GM23248 (cell line): ENCODE measurements at regions not wholly inside any gene's neighbourhood (a gene's known extent, or its start where the extent isn't known, plus 50 kb on each side); places are given as distances from the start of the nearest gene placed in this dataset.
A peak's percentile ranks its signal among the peaks of the same experiment; 100 is the strongest.

Experiments
- DNase-seq: peaks from one replicate; pipeline ENCODE4 v3.0.0-alpha.2; 2015
- H2AFZ ChIP-seq: fragments of 200-600 bp; sonication (generic); 2 replicates; pipeline ENCODE4 v1.6.1; 2016; ENCODE audit warnings: antibody characterized with exemption
- H3F3A ChIP-seq: fragments of 200-600 bp; sonication (generic); 2 replicates; pipeline ENCODE4 v1.6.1; 2016; ENCODE audit warnings: mild to moderate bottlenecking, antibody characterized with exemption, mixed run types; ENCODE audit not compliant: insufficient read depth
- H3K27ac ChIP-seq: fragments of 200-600 bp; sonication (generic); 2 replicates; pipeline ENCODE4 v1.5.1; 2016; ENCODE audit warnings: mild to moderate bottlenecking
- H3K27me3 ChIP-seq: fragments of 200-600 bp; sonication (generic); replicated peaks from 2 replicates; pipeline ENCODE4 v1.6.1; 2016; ENCODE audit warnings: mild to moderate bottlenecking; ENCODE audit not compliant: insufficient read depth
- H3K36me3 ChIP-seq: fragments of 200-600 bp; sonication (generic); 2 replicates; pipeline ENCODE4 v1.6.1; 2016; ENCODE audit warnings: low read depth, mild to moderate bottlenecking
- H3K4me1 ChIP-seq: fragments of 200-600 bp; sonication (generic); 2 replicates; pipeline ENCODE4 v1.6.1; 2016; ENCODE audit warnings: mild to moderate bottlenecking; ENCODE audit not compliant: insufficient read depth
- H3K4me2 ChIP-seq: fragments of 200-600 bp; sonication (generic); one replicate; pipeline ENCODE4 v1.6.1; 2016; ENCODE audit warnings: mild to moderate bottlenecking; ENCODE audit not compliant: unreplicated experiment
- H3K4me3 ChIP-seq: fragments of 200-600 bp; sonication (generic); 2 replicates; pipeline ENCODE4 v1.5.1; 2016; ENCODE audit warnings: mild to moderate bottlenecking
- H3K79me2 ChIP-seq: fragments of 200-600 bp; sonication (generic); 2 replicates; pipeline ENCODE4 v1.6.1; 2016; ENCODE audit warnings: mild to moderate bottlenecking; ENCODE audit not compliant: insufficient read depth
- H3K9ac ChIP-seq: fragments of 200-600 bp; sonication (generic); 2 replicates; pipeline ENCODE4 v1.6.1; 2016; ENCODE audit warnings: mild to moderate bottlenecking
- H3K9me2 ChIP-seq: fragments of 200-600 bp; sonication (generic); 2 replicates; pipeline ENCODE4 v1.6.1; 2016; ENCODE audit warnings: mixed run types, mild to moderate bottlenecking, moderate library complexity; ENCODE audit not compliant: insufficient read depth
- H3K9me3 ChIP-seq: fragments of 200-600 bp; sonication (generic); one replicate; pipeline ENCODE4 v1.6.1; 2017; ENCODE audit warnings: low read depth
- H4K20me1 ChIP-seq: fragments of 200-600 bp; sonication (generic); 2 replicates; pipeline ENCODE4 v1.6.0; 2016; ENCODE audit not compliant: insufficient read depth
- EZH2 ChIP-seq: fragments of 200-600 bp; sonication (generic); IDR thresholded peaks from 2 replicates; pipeline ENCODE4 v1.6.1; 2018; ENCODE audit warnings: antibody characterized with exemption, mild to moderate bottlenecking; ENCODE audit not compliant: insufficient read depth, poor library complexity, severe bottlenecking
- EZH2phosphoT487 ChIP-seq: fragments of 200-600 bp; sonication (generic); IDR thresholded peaks from 2 replicates; pipeline ENCODE4 v1.6.1; 2018; ENCODE audit warnings: antibody characterized with exemption, moderate library complexity, mild to moderate bottlenecking, low read depth; ENCODE audit not compliant: insufficient read depth
- WGBS, 2 experiments: methylation state at CpG; one replicate each; pipeline ENCODE4 v1.1.6; 2015 to 2017; ENCODE audit warnings: low lambda C conversion rate in 2 of 2, low coverage in 1 of 2; ENCODE audit errors: missing lambda C conversion rate in 2 of 2; 5-methylcytosine and 5-hydroxymethylcytosine counted together
- in situ Hi-C: fragments of 300-500 bp; cut with MboI; formaldehyde crosslinking; loops from 2 replicates; pipeline ENCODE4 v1.15.0; 2020

DNA sequence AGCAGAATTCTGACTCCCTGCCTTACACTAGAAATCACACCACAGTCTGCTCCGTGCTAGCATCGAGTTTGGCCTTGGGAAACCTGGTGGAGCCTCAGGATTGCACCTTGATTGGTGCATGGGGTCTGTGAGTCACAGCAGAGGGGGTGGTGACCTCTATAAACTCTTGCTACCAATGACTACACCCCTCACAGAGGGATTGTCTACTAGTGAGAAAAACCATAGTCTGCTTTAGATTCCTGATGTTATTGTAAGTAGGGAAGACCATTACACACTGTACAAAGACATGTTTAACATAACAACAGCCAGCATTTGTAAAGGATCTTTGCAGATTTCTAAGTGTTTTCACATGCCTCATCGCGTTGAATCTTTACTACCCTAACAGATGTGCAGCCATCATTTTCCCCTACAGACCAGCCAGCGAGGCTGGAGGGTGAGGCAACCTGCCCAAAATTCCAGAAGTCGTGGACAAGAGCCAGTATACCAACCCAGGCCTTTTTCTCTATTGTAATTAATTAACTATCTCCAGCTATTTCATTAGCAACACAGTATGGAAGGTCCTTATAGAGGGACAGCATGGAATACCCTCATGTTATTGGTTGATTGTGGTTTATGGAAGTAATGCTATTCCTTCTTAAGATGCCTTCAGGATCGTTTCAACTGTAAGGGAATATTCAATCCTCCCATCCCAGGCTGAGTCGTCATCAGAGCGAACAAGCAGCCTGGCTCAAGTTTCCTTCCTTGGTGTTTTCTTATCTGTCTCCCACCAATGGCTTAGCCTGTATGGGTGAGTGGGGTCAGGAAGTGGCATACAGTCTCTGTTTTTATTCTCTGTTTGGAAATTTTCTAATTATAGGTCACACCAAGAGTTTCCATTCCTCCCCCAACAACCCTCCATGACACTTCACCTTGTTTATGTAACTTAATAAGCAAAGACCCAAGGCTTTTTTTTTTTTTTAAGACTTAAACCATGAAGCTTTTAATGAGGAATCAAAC, 55.9 kb upstream of the KDR start:
- in situ Hi-C loops: no loop called here
- no peak overlapping the region for H2AFZ ChIP-seq
- H4K20me1 ChIP-seq: no peaks in the 10 kb centered on the region
- no peak overlapping the region for H3K9ac ChIP-seq
- no peaks in the 10 kb centered on the region for H3K9me2 ChIP-seq
- peaks cover 35% of the 10 kb centered on the region for H3F3A ChIP-seq
- no peak overlapping the region for H3K27ac ChIP-seq
- H3K79me2 ChIP-seq: no peaks in the 10 kb centered on the region
- no peak for TF ChIP-seq EZH2phosphoT487
- TF ChIP-seq EZH2: no peak
- no peak overlapping the region for H3K4me3 ChIP-seq
- H3K27me3 ChIP-seq: no peaks in the 10 kb centered on the region
- no peaks in the 10 kb centered on the region for H3K36me3 ChIP-seq
- H3K9me3 ChIP-seq: no peaks in the 10 kb centered on the region
- peaks cover 31% of the 10 kb centered on the region for H3K4me1 ChIP-seq
- WGBS, 2 experiments: 71% methylated on average over 9 of the region's 9 CpGs
- no peak for DNase-seq
- H3K4me2 ChIP-seq: no peak overlapping the region

DNA sequence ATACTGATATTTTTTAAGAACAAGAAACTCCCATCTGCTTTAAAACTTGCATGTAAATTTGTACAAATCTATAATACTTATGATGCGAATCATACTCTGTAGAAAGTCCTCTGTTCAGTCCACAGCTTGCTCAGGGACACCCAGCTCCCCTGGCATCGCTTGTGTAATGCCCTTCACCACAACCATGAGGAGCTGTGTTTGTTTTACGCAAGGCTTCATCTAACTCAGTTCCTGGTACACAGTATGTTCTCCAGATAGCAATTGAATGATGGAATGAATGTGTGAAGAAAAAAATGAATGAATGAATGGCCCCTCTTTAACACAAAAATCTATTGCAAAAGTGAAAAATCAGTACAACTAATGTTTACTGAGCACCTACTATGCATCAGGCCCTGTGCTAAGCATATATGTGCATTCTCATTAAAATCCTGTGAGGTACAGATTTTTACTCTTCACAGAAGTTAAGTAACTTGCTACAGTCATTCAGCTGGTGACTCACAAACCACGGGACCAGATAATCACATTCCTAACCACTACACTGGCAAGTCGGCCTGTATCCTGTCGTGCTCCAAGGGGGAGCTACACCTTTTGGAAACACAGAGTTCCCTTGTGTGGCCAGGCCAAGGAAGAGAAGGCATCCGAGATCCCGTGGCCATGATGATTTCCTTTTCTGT, 58.7 kb upstream of the KDR start:
- Histone ChIP-seq H3K9me3 (no peaks in the 10 kb centered on the region), H3K4me1 (peaks cover 31% of the 10 kb centered on the region), H3K9me2 (no peaks in the 10 kb centered on the region), H4K20me1 (no peaks in the 10 kb centered on the region), H3K4me2 (peak overlapping the region; percentile 41), H3F3A (peaks cover 35% of the 10 kb centered on the region), H3K9ac (peak overlapping the region; percentile 41), H3K27ac (peak overlapping the region; percentile 83), H3K4me3 (peak overlapping the region; percentile 17; the same call in 1 of the 2 replicates), H3K27me3 (no peaks in the 10 kb centered on the region), H2AFZ (0 out of 2 replicates have a peak overlapping the region, but pooled peaks have one; percentile 37), H3K79me2 (no peaks in the 10 kb centered on the region), H3K36me3 (no peaks in the 10 kb centered on the region)
- 19 to 20% methylated on average over 8 of the region's 8 CpGs for WGBS, 2 experiments
- DNase-seq: peak; percentile 94
- in situ Hi-C loops: no loop called here
- no peak for TF ChIP-seq EZH2
- no peak for TF ChIP-seq EZH2phosphoT487

DNA sequence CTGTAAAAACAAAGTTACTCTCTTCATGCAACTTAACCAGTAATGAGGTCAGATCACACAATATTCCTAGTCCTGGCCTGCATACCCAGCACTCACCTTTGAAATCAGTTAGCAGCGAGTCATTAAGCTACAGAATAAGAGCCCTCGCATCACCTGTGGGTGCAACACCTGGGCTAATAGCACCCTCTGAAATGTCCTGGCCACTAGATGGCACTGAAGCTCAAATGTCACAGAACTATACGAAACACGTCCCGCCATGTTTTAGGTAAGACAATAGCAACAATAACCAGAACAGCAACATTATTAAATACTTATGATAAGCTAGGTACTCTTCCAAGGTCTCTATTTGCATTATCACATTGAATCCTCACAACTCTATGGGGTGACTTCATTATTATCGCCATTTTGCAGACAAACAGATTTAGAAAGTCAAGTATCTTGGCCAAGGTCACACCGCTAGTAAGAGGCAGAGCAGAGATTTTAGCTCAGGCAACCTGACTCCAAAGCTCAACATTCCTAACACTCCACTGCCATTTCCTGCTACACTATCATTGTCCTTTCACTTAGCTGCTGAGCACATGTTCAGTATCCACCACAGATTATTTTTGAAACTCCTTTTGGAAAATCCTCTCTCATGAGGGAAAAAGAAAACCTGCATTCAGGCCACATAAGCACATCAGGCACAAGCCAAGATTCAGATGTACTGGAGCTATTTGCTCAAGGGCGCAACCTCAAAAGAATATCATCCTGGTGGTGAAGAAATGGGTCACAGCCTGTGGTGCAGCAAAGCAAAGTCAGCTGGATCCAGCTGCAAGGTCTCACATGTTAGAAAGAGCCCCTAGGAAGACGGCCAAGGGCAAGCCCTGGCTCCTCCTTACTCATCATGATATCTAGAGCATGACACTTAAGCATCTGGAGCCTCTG, 59.5 kb upstream of the KDR start:
- H3K9me2 ChIP-seq: no peaks in the 10 kb centered on the region
- no peaks in the 10 kb centered on the region for H3K36me3 ChIP-seq
- peaks cover 31% of the 10 kb centered on the region for H3K4me1 ChIP-seq
- peak overlapping the region; percentile 41 for H3K4me2 ChIP-seq
- peak; percentile 60 for DNase-seq
- H3F3A ChIP-seq: peaks cover 35% of the 10 kb centered on the region
- TF ChIP-seq EZH2 (no peak), EZH2phosphoT487 (no peak)
- H3K9me3 ChIP-seq: no peaks in the 10 kb centered on the region
- in situ Hi-C loops: no loop called here
- no peaks in the 10 kb centered on the region for H3K79me2 ChIP-seq
- 85 to 87% methylated on average over 9 of the region's 9 CpGs for WGBS, 2 experiments
- H2AFZ ChIP-seq: 0 out of 2 replicates have a peak overlapping the region, but pooled peaks have one; percentile 37
- H4K20me1 ChIP-seq: no peaks in the 10 kb centered on the region
- peak overlapping the region; percentile 83 for H3K27ac ChIP-seq
- H3K9ac ChIP-seq: no peak overlapping the region
- no peaks in the 10 kb centered on the region for H3K27me3 ChIP-seq
- no peak overlapping the region for H3K4me3 ChIP-seq

DNA sequence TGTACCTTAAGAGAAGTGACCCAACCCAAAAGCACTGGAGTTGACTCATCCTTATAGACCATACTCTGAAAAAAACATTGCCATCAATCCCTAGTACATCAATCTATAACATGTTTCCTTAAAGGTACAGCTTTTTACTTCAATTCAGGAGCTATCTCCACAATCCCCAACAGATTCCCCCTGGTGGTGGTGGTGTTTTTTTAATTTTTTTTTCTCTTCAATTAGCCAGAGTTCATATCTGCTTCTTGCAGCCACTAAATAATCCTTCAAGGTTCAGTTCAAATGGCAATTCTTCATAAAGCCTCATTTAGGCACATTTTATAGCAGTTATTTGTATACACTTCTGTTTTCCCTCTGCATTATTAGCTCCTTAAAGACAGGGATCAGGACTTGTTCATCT, 60.7 kb upstream of the KDR start:
- peaks cover 28% of the 10 kb centered on the region for H3K4me1 ChIP-seq
- H3F3A ChIP-seq: peaks cover 35% of the 10 kb centered on the region
- TF ChIP-seq EZH2phosphoT487: no peak
- no peak for TF ChIP-seq EZH2
- no peak overlapping the region for H3K27ac ChIP-seq
- no peak overlapping the region for H2AFZ ChIP-seq
- H3K4me2 ChIP-seq: no peak overlapping the region
- no peaks in the 10 kb centered on the region for H3K9me3 ChIP-seq
- in situ Hi-C loops: no loop called here
- H3K79me2 ChIP-seq: no peaks in the 10 kb centered on the region
- DNase-seq: no peak
- no peaks in the 10 kb centered on the region for H3K27me3 ChIP-seq
- H3K9ac ChIP-seq: no peak overlapping the region
- no peak overlapping the region for H3K4me3 ChIP-seq
- H4K20me1 ChIP-seq: no peaks in the 10 kb centered on the region
- no peaks in the 10 kb centered on the region for H3K9me2 ChIP-seq
- H3K36me3 ChIP-seq: no peaks in the 10 kb centered on the region
